HCT116 (cell line): ENCODE measurements at regions not wholly inside any gene's neighbourhood (a gene's known extent, or its start where the extent isn't known, plus 50 kb on each side); places are given as distances from the start of the nearest gene placed in this dataset.

Experiments used
- ATAC-seq: fragments of 200-7000 bp; cut with Tn5 transposase; 2 replicates; pipeline ENCODE4 v1.9.1; 2020; ENCODE audit warnings: mild to moderate bottlenecking, moderate library complexity
- BruUV-seq: library from RNA; stranded (reverse); fragments of 400-500 nt; replicated peaks from 2 replicates; lab custom pipeline; 2021; lab: Mats Ljungman, UMichigan
- CTCF ChIA-PET: fragments of 300-600 bp; sonication (Branson Sonifier 250); formaldehyde crosslinking; loops from one replicate; lab custom pipeline; 2021; ENCODE audit warnings: antibody characterized with exemption; lab: Charles Lee
- POLR2A ChIA-PET: fragments of 300-600, 350-600 bp; sonication (Branson Sonifier 250); formaldehyde crosslinking; loops from one replicate; lab custom pipeline; 2021; ENCODE audit warnings: antibody characterized with exemption; lab: Charles Lee
- RAD21 ChIA-PET, 2 experiments: fragments of 300-600 bp; sonication (Branson Sonifier 250); formaldehyde crosslinking; loops; one replicate each; lab custom pipeline; 2023; ENCODE audit warnings: low total read pairs in 2 of 2; ENCODE audit not compliant: uncharacterized antibody in 2 of 2, unreplicated experiment in 2 of 2, low non-redundant PET in 1 of 2; lab: Charles Lee
- DNase-seq: peaks from one replicate; pipeline ENCODE4 v3.0.0-alpha.2; 2010; ENCODE audit warnings: low read depth, low spot score
- H2AFZ ChIP-seq: fragments of 200-600 bp; shearing (Covaris generic), sonication (generic); 2 replicates; pipeline ENCODE4 v1.6.1; 2017; ENCODE audit warnings: low read depth, mixed run types, mixed read lengths, antibody characterized with exemption, low read length; ENCODE audit not compliant: poor library complexity, severe bottlenecking
- H3K27ac ChIP-seq: 2 replicates; pipeline ENCODE4 v1.5.1; 2012; ENCODE audit warnings: low read depth, low read length
- H3K27me3 ChIP-seq: fragments of 200-600 bp; sonication (generic); 2 replicates; pipeline ENCODE4 v1.6.1; 2016; ENCODE audit warnings: mixed run types, low read length, mixed read lengths; ENCODE audit not compliant: insufficient read depth
- H3K36me3 ChIP-seq, 2 experiments: fragments of 200-500 bp in 1 of 2; fragments of 200-600 bp in 1 of 2; sonication (Bioruptor generic) in 1 of 2; sonication (generic) in 1 of 2; 2 replicates each; pipeline versions ENCODE4 v1.5.1 to v1.6.1; 2014 to 2016; ENCODE audit warnings: low read length in 2 of 2, inconsistent platforms in 1 of 2, mixed read lengths in 1 of 2, mixed run types in 1 of 2; ENCODE audit not compliant: insufficient read depth in 2 of 2, control insufficient read depth in 1 of 2
- H3K4me1 ChIP-seq, 2 experiments: fragments of 200-600 bp in 1 of 2; sonication (generic) in 1 of 2; 2 replicates each; pipeline versions ENCODE4 v1.5.1 to v1.6.1; 2012 to 2017; ENCODE audit warnings: low read length in 2 of 2, inconsistent platforms in 1 of 2, mild to moderate bottlenecking in 1 of 2, mixed read lengths in 1 of 2, mixed run types in 1 of 2, moderate library complexity in 1 of 2; ENCODE audit not compliant: insufficient read depth in 2 of 2, control insufficient read depth in 1 of 2
- H3K4me2 ChIP-seq: fragments of 200-600 bp; sonication (generic); 2 replicates; pipeline ENCODE4 v1.6.1; 2017; ENCODE audit warnings: mixed run types, low read length, mixed read lengths
- H3K4me3 ChIP-seq, 2 experiments: fragments of 200-600 bp in 1 of 2; sonication (generic) in 1 of 2; replicated peaks in 1 of 2; 2 replicates each; pipeline ENCODE4 v1.5.1; 2011 to 2016; ENCODE audit warnings: low read length in 2 of 2, control low read depth in 1 of 2, low read depth in 1 of 2, mild to moderate bottlenecking in 1 of 2, mixed read lengths in 1 of 2, mixed run types in 1 of 2
- H3K79me2 ChIP-seq: fragments of 200-600 bp; sonication (generic); 2 replicates; pipeline ENCODE4 v1.6.1; 2017; ENCODE audit warnings: mild to moderate bottlenecking, mixed run types, low read length, moderate library complexity, mixed read lengths; ENCODE audit not compliant: insufficient read depth
- H3K9ac ChIP-seq: fragments of 200-600 bp; sonication (generic); 2 replicates; pipeline ENCODE4 v1.6.1; 2016; ENCODE audit warnings: low read length, mixed read lengths
- H3K9me2 ChIP-seq: fragments of 200-600 bp; sonication (generic), shearing (Covaris generic); 2 replicates; pipeline ENCODE4 v1.6.1; 2017; ENCODE audit warnings: mixed run types, mild to moderate bottlenecking, moderate library complexity; ENCODE audit not compliant: insufficient read depth
- H3K9me3 ChIP-seq, 2 experiments: fragments of 200-500 bp in 1 of 2; fragments of 200-600 bp in 1 of 2; sonication (Bioruptor generic) in 1 of 2; sonication (generic) in 1 of 2; 2 replicates each; pipeline ENCODE4 v1.6.1; 2014 to 2017; ENCODE audit warnings: low read length in 2 of 2, mixed read lengths in 2 of 2, inconsistent platforms in 1 of 2, low read depth in 1 of 2, mild to moderate bottlenecking in 1 of 2, mixed run types in 1 of 2, moderate library complexity in 1 of 2; ENCODE audit not compliant: control insufficient read depth in 1 of 2, insufficient read depth in 1 of 2
- H4K20me1 ChIP-seq: fragments of 200-600 bp; sonication (generic), shearing (Covaris generic); 2 replicates; pipeline ENCODE4 v1.6.1; 2017; ENCODE audit warnings: mixed run types, mild to moderate bottlenecking, moderate library complexity; ENCODE audit not compliant: insufficient read depth
- ATF3 ChIP-seq: IDR thresholded peaks from 2 replicates; pipeline ENCODE4 v1.6.1; 2012
- CEBPB ChIP-seq: IDR thresholded peaks from 2 replicates; pipeline ENCODE4 v1.6.1; 2012; ENCODE audit warnings: low read depth
- ELF1 ChIP-seq: IDR thresholded peaks from 2 replicates; pipeline ENCODE4 v1.6.1; 2012; ENCODE audit warnings: low read depth, borderline replicate concordance
- EZH2 ChIP-seq: fragments of 200-600 bp; sonication (generic); IDR thresholded peaks from 2 replicates; pipeline ENCODE4 v1.6.1; 2017; ENCODE audit warnings: antibody characterized with exemption, mixed run types
- EZH2phosphoT487 ChIP-seq: fragments of 200-600 bp; IDR thresholded peaks from 2 replicates; pipeline ENCODE4 v1.6.1; 2018; ENCODE audit warnings: antibody characterized with exemption, borderline replicate concordance
- FOSL1 ChIP-seq: IDR thresholded peaks from 2 replicates; pipeline ENCODE4 v1.6.1; 2012; ENCODE audit warnings: low read depth
- JUND ChIP-seq: IDR thresholded peaks from 2 replicates; pipeline ENCODE4 v1.6.1; 2012
- POLR2A ChIP-seq: IDR thresholded peaks from 2 replicates; pipeline ENCODE4 v1.7.0; 2011; ENCODE audit warnings: borderline replicate concordance; ENCODE audit not compliant: insufficient read depth, insufficient read length; ENCODE audit errors: extremely low read depth
- REST ChIP-seq: IDR thresholded peaks from 2 replicates; pipeline ENCODE4 v1.6.1; 2012; ENCODE audit warnings: low read depth
- SP1 ChIP-seq: IDR thresholded peaks from 2 replicates; pipeline ENCODE4 v1.6.1; 2012; ENCODE audit warnings: low read depth
- SRF ChIP-seq: IDR thresholded peaks from 2 replicates; pipeline ENCODE4 v1.6.1; 2012; ENCODE audit warnings: low read depth
- TCF7L2 ChIP-seq: IDR thresholded peaks from 2 replicates; pipeline ENCODE4 v1.7.0; 2011; ENCODE audit warnings: borderline replicate concordance, inconsistent platforms; ENCODE audit not compliant: insufficient read depth, insufficient read length; ENCODE audit errors: extremely low read depth
- YY1 ChIP-seq: IDR thresholded peaks from 2 replicates; pipeline ENCODE4 v1.6.1; 2011; ENCODE audit warnings: low read length, low read depth, moderate library complexity, mild to moderate bottlenecking; ENCODE audit not compliant: insufficient replicate concordance; ENCODE audit errors: extremely low read depth
- ZFX ChIP-seq: fragments of 450-650 bp; IDR thresholded peaks from 2 replicates; pipeline ENCODE4 v1.6.1; 2017
- ZNF274 ChIP-seq: fragments of 200-500 bp; sonication (Bioruptor generic); IDR thresholded peaks from 2 replicates; pipeline ENCODE4 v1.6.1; 2014; ENCODE audit warnings: mild to moderate bottlenecking, low read depth, low read length, inconsistent platforms
- intact Hi-C: fragments of 100-400 bp; cut with micrococcal nuclease; formaldehyde crosslinking; loops from 2 replicates; pipeline ENCODE4 v1.10.0; 2022
- TF ChIP-seq, protein P1 (sequence below): IDR thresholded peaks from 2 replicates; pipeline ENCODE4 v1.6.1; 2012
- TF ChIP-seq, protein P2 (sequence below), 3 experiments: fragments of 200-600 bp in 1 of 3; sonication (generic) in 1 of 3; IDR thresholded peaks in 2 of 3; conservative IDR thresholded peaks in 1 of 3; 2 replicates each; pipeline ENCODE4 v1.5.1; 2012 to 2017; ENCODE audit warnings: low read depth in 2 of 3, low read length in 2 of 3, antibody characterized with exemption in 1 of 3, borderline replicate concordance in 1 of 3, control low read depth in 1 of 3, mild to moderate bottlenecking in 1 of 3, mixed read lengths in 1 of 3, mixed run types in 1 of 3, moderate library complexity in 1 of 3; ENCODE audit not compliant: insufficient read depth in 1 of 3

DNA sequence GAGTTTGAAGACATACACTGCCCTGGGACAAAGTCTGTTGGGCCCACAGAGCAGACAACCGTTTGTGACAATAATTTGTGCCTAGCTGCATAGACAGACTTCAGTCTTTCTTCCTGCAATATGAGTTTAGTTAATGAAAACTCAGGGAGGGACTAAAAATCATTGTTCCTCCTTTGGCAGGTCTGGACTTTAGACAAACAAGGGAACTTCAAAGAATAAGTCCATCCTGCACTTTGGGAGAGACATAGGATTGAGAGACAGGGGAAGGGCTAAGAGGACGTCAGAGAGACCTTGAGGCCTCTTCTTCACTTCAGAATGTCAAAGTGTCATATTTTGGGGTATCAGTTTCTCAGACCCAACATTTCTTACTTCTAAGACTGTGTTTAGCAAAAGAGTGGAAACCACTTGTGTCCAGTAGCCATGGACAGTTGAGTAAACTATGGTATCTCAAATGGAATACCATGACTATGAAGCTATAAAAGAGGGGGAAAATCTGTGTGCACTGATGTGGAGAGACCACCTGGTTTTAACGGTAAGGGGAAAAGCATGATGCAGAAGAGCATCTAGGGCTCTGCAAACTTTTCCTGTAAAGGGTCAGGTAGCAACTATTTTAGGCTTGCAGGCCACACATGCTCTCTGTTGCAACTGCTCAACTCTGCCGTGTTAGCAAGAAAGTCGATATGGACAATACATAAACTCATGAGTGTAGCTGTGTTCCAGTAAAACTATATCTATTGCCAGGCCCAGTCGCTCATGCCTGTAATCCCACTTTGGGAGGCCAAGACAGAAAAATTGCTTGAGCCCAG lies 217.8 kb upstream of the SH3BP4 start (continued):
- no peak for TF ChIP-seq YY1
- no peak for TF ChIP-seq FOSL1
- TF ChIP-seq SP1: no peak
- TF ChIP-seq TCF7L2: no peak

- RAD21 ChIA-PET: no interaction called here
- ATAC-seq: no peak
- Histone ChIP-seq H3K4me1 (peaks cover 0 to 5% of the 10 kb centered on the region in 2 experiments; a peak in 1 of 4 replicates), H3K36me3 (no peaks in the 10 kb centered on the region), H3K27me3 (no peaks in the 10 kb centered on the region), H3K4me3 (no peak overlapping the region), H3K27ac (no peak overlapping the region), H3K9me3 (peaks cover 0 to 6% of the 10 kb centered on the region in 2 experiments; a peak in 1 of 4 replicates), H3K4me2 (no peak overlapping the region), H3K9me2 (no peaks in the 10 kb centered on the region), H3K79me2 (no peaks in the 10 kb centered on the region), H2AFZ (no peak overlapping the region), H3K9ac (no peak overlapping the region), H4K20me1 (no peaks in the 10 kb centered on the region)
- TF ChIP-seq ATF3: no peak
- no peak for TF ChIP-seq EZH2phosphoT487
- no peak for TF ChIP-seq ZFX
- no peak for TF ChIP-seq REST
- TF ChIP-seq ELF1: no peak
- no peak for TF ChIP-seq POLR2A
- TF ChIP-seq, protein P1, sequence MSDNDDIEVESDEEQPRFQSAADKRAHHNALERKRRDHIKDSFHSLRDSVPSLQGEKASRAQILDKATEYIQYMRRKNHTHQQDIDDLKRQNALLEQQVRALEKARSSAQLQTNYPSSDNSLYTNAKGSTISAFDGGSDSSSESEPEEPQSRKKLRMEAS: no peak
- no peak for TF ChIP-seq FOSL1
- no peak for TF ChIP-seq SP1
- TF ChIP-seq EZH2: no peak
- TF ChIP-seq, protein P2, sequence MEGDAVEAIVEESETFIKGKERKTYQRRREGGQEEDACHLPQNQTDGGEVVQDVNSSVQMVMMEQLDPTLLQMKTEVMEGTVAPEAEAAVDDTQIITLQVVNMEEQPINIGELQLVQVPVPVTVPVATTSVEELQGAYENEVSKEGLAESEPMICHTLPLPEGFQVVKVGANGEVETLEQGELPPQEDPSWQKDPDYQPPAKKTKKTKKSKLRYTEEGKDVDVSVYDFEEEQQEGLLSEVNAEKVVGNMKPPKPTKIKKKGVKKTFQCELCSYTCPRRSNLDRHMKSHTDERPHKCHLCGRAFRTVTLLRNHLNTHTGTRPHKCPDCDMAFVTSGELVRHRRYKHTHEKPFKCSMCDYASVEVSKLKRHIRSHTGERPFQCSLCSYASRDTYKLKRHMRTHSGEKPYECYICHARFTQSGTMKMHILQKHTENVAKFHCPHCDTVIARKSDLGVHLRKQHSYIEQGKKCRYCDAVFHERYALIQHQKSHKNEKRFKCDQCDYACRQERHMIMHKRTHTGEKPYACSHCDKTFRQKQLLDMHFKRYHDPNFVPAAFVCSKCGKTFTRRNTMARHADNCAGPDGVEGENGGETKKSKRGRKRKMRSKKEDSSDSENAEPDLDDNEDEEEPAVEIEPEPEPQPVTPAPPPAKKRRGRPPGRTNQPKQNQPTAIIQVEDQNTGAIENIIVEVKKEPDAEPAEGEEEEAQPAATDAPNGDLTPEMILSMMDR (IDR thresholded peaks at IDR 0.05 in 2 of 3, conservative IDR thresholded peaks at IDR 0.05 in 1 of 3; ENCODE audit: borderline replicate concordance in 1 of 3, insufficient read depth in 1 of 3, low read depth in 2 of 3, low read length in 2 of 3): no peak
- TF ChIP-seq SRF: no peak
- no peak for TF ChIP-seq JUND
- TF ChIP-seq CEBPB: no peak
- TF ChIP-seq ZNF274: no peak
- CTCF ChIA-PET: no interaction called here
- no peak for DNase-seq
- no TSS peak for BruUV-seq
- POLR2A ChIA-PET: no interaction called here
- intact Hi-C loops: no loop called here
These were observed 218.7 kb upstream of the SH3BP4 start for GRCh38 chr2:234733093-234733489.
